ENCODE measurements at regions not wholly inside any gene's neighbourhood (a gene's known extent, or its start where the extent isn't known, plus 50 kb on each side); places are given as distances from the start of the nearest gene placed in this dataset.
"Not testable (repeated sequence)": the region's sequence is repeated elsewhere in the genome, so short reads cannot be mapped to it uniquely, and the experiment has no call there.

DNA sequence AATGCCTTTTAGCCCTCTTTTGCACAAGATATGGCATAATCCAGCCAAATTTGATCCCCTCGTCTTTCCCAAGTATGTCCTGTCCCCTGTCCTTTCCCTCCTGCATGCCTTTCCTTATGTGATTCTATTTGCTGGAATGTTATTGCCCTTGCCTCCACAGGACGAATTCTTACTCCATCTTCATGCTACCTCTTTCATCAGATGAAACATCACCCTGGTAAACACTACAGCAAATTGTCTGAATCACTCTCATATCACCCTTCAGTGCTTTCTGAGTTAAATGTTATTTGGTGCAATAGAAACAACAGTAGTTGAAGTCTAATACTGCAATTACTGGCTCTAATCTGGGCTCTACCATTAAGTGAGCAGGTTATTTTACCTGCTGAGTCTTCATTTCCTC lies 52.2 kb upstream of the FAT1 start:
- FAIRE-seq = no peak

DNA sequence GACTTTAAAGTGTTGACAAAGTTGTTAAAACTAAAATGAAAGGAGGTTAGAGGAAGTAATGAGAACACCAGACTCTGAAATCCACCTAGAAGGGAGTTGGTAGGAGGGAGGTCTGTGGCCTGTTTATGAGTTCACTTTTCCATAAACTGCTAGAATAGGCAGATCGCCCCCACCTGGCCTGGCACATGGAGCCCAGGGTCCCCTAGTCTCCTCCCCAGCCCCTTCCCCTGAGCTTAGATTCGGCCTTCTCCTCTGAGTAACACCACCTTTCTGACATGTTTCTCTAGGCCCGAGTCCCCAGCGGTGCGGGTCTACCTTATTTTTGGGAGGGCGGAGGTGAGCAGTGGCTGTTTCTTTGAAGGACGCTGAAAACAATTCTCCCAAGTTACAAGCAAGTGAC lies 54.5 kb upstream of the FAT1 start:
- FAIRE-seq = no peak

DNA sequence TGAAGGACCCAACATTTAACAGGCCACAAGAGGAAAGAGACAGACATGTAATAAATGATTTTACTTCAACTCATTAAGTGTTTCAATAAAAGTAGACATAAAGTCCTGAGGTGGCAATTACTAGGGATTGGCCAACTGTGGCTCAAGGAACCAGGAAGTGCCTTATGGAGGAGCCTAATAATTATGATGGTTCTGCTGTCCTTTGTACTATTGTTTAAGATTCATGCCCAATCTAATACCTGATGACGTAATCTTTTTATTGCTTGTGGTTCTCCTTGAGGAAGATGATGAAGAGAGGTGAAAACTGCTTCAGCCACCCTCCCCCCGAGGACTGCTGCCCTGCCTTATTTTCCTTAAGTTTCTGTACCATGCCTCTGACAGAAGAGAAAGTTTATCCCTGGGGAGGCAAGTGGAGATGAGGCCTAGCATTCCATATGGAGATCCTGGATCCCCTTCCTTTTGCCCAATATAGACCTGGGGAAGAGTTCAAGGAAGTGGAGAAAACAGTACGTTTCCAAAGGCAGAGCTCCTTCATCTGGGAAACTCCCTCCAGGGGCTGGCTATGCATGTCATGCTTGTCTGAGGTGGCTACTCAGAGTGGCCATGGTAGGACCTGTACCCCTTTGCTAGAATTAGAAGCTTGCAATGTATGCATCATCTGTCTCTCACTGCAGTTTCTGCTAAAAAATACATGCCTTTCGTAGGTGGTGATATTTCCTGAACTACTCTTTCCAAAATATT lies 56.8 kb upstream of the FAT1 start:
- FAIRE-seq = no peak

DNA sequence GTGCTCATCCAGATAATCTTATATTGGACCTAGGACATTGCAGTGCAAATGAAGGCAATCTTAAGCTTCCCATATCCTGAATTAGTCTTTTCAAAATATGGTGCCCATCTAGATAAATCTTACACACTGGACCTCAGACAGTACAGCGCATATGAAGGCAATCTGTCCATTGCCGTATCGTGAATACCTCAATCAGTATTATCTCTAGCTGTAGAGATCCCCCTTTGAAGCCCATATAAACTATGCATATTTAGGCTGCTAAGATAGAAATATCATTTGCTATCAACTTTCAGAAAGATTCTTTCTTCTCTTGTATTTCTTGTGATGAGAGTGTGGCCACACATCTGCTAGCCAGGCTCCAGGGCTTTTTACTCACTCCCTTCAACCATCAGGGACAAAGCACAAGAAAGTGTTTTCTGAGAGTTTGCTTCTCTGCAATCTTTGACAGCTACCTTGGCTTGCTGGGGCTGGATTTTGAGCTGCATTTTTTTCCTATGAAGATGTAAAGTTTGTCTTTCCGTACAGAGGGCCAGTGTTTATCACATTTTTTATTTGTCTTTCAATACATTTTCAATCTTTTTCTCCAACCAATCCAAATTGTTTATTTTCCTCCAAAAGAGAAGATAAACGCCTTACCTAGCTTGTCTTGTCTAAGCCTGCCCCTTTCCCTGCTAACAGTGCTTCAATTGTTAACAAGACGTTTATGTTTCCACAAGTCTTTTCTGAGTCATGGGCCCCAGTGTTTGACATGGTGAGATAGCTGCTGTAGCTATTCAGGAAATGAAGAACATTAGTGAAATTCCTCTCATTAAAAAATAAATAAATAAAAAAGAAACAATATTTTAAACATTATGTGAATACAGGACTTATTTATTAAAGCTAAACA lies 57.6 kb upstream of the FAT1 start:
- no peak for FAIRE-seq

DNA sequence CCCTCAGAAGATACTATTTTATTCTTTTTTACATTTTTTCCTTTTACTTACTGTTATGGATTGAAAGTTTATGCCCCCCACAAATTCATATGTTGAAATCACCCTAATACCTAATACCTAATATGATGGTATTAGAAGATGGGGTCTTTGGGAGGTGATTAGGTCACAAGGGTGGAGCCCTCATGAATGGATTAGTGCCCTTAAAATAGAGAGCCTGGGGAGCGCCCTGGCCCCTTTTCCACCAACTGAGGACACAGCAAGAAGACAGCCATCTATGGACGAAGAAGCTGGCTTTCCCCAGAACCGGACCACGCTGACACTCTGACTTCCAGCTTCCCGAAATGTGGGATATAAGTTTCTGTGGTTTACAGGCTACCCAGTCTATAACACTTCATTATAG lies 58.6 kb upstream of the FAT1 start:
- no peak for FAIRE-seq

DNA sequence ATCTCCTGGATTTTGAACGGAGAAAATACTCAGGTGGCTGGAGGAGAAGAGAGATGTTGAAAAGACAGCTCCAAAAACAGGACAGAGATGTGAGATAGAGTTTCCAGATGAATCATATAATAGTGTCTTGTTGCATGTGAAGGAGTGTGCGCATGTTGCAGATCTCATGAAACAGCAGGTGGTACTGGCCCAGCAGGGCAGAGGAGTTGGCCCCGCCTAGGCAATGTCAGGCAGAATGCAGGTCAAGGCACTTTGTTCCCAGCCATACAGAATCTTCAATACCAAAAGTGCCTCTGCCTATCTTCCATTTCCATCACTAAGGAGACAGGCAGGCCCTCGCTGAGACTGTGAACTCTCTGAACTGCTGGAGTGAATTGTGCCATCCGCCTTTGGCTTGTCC lies 63.9 kb upstream of the FAT1 start:
- FAIRE-seq = no peak

DNA sequence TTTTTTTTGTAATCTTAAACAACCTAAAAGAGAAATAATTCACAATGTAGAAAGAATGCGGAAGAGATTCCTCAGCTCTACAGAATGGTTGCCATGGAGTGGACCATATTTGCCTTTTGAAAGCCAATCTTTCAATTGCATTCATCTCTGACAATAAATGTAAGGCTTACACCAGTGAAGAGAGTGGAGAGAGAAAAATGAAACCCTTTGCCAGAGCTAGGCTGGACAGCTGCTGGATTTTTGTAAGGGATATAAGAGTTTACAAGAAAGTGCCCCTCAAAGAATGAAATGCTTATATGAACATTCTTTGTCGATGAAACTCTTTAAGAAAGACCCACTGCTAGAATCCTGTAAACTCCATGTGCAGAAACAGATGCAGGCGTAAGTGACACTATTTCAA lies 66.0 kb upstream of the FAT1 start:
- no peak for FAIRE-seq

DNA sequence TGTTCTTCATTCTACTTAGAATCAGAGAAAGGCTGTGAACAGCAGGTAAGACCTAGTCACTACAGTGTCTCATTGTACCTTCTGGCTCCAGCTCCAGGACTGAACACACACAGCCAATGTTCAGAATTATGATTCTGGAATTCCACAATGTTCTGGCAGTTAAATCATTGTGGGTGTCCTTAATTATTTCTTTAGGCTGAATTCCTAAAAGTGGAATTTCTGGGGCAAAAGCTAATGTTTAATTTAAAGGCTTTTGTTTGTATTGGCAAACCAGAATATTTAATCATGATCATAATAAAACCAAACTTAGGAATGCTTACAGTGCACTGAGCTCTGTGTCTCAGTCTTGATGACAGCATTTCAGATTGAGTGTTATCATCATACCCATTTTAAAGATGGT lies 67.0 kb upstream of the FAT1 start:
- FAIRE-seq = no peak

DNA sequence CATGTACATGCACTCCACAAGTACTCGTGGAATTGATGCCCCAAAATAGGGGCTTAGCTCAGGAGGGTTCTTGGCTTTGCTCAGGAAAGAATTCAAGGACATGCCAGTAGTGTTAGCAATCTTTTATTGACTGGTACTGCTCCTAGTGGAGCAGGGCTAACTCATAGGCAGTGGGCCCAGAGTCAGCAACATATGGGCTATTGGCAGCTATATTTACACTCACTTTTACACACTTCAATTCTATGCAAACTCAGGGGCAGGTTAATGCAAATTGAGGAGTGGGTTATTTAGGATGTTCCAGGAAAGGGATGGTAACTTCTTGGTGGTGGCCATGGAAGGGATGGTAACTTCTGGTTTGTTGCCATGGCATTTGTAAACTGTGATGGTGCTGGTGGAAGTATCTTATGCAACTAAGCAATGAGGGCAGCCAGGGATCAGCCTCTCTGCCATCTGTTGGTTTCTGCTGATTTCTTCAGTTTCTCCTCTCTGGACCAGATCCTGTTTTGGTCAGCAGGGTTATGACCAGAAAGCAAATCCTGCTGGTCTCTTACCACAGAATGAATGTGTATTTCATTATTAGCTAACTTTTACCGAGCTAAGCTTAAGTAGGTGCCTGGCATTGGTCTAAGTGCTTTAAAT lies 69.2 kb upstream of the FAT1 start:
- no peak for FAIRE-seq

DNA sequence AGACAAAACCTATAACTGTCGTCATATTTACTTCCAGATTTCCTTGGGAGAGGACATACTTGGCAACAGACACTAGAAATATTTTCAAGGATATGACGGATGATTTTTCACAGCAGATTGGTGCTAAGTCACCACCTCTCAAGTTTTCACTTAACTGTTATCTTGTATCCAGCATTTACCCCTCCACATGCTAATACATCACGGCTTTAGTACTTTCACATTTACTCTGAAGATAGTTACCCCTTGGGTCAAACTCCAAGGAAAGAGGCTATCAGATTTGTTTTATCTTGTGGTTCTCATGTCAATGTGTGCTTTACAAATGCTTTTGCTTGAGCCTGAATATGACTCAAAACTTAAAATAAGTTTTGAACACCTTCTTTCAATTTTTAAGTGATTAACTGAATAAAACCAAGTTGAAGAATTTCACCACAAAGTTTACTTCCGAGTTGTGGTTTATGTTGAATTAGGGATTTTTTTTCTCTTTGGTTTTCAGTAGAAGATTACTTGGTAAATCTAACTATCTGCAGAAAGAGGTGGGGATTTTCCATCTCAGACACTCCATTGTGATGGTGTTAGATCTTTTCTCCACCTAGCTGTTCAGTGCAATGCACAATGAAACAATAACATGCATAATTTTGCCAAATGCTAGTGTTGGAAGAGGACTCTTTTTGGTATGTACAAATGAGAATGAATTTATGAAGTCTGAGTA lies 75.4 kb upstream of the FAT1 start:
- no peak for FAIRE-seq

DNA sequence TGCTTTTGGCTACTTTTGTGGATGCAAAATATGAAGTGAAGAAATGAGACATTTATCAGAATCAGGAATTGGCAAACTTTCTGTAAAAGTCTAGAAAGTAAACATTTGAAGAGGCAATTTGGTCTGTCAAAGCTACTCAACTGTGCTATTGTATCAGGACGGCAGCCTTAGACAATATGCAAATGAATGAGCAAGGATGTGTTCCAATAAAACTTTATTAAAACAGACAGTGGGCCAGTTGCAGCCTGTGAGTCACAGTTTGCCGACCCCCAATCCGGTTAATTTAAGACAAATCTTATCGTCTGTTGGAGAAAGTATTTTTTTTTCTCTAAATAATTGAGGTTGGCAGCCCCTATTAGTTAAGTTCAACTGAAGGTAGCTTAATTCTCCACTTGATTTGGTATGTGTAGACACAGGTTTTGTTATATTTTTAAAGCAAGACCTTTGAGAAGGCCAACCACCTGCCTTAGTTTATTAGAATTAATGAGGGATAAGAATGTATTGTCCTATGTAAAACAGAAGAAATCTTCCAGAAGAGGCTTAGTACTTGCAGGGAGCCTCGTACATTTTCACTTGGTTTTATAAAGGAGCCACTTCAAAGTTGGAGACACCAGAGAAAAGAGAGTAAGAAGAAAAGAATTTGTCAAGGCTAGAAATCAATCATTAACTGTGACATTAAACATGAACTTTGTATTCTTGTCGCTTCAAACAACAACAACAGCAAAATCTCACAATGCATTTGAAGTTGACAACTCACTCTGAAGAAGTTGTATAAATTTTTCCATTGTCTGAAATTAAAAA lies 81.6 kb upstream of the FAT1 start:
- no peak for FAIRE-seq

DNA sequence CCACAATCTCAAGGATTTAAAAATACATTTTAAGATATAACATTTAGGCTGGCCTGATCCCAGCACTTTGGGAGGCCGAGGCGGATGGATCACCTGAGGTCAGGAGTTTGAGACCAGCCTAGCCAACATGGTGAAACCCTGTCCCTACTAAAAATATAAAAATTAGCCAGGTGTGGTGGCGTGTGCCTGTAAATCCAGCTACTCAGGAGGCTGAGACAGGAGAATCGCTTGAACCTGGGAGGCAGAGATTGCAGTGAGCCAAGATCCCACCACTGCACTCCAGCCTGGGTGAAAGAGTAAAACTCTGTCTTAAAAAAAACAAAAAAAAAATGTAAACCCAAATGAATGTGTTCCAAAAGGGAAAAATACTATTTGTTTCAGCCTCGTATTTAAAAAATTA lies 82.3 kb upstream of the FAT1 start:
- not testable (repeated sequence) for FAIRE-seq

DNA sequence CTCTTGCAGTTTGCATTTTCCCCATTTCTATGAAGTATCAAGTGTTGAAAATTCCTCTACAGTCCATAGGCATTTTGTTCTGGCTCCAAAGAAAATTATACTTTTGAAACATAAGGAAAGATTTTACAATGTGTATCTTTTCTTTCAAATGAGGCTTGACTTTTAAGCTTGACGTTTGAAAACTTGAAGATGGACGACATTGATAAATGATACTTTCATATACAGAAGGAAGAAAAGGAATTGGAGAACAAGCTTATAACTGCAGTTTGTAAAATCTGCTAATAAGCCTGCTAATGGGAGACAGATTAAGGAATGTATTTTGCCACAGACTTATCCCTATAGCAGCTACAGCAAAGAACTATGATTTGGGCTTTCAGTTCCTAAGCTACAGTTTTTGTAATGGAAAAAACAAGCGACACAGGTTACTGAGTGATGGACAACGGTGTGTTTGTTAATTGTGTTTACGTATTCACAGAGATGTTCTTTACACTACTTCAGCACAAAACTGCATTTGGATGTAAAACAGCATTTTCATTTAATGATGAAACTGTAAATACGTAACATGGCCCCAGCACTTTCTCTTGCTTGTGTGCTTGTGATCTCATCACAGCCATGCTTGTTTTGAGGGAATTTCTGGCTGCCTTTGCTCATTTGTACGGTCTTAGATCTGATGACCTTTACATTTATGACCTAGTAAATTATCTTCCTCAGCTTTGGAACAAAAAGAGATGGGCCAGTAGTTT lies 83.2 kb upstream of the FAT1 start:
- FAIRE-seq = no peak

DNA sequence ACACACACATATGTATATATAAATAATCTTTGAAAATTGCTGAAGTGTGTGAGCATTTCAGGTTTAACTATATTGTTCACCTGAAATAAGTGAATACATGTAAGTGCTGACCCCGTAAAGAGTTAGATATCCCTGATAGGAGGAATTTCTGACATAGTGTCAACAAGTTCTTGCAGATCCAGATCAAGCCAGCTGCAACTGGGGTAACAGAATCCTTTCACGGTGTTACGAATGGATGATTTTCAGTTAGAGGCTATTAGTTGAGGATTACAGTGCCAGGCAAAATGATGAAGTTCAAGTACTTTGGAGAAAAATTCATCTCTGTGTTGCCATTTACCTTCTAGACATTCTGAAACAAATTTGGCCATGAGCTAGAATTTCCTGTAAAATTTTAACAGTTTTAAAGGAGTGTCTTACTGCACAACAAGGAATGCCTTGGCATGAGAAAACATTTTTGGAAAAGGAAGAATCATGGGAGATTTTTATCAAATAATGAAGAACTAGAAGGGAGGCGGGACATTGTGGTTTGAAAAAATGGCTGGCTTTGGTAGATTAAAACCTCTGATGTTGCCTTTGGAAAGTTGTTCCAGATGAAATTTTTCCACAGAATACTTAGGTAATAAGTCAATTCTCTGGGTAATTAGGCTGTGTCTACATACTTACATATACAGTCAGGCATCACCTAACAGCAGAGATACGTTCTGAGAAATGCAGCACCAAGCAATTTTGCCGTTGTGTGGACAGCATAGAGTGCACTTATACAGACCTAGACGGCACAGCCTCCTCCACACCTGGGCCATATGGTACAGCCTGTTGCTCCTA lies 84.4 kb upstream of the FAT1 start:
- FAIRE-seq = no peak

DNA sequence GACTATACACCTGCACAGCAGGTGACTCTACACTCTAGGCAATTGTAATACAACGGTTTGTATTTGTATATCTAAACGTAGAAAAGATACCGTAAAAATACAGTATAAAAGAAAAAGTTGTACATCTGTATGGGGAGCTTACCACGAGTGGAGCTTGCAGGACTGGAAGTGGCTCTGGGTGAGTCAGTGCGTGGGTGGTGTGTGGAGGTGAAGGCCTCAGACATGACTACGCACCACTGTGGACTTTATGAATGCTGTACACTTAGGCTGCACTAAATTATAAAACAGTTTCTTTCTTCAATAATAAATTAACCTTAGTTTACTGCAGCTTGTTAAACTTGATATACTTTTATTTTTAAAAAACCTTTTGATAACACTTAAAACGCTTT lies 85.0 kb upstream of the FAT1 start:
- no peak for FAIRE-seq

DNA sequence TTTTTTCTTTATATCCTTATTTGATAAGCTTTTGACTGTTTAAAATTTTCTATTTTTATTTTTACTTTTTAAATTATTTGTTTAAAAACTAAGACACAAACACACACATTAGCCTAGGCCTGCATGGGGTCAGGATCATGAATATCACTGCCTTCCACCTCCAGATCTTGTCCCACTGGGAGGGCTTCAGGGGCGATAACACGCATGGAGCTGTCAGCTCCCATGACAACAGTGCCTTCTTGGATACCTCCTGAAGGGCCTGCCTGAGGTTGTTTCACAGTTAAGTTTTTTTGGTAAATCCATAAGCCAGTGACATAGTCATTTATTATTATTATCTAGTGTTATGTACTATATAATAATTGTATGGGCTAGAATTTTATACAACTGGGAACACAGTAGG lies 85.4 kb upstream of the FAT1 start:
- FAIRE-seq = no peak

DNA sequence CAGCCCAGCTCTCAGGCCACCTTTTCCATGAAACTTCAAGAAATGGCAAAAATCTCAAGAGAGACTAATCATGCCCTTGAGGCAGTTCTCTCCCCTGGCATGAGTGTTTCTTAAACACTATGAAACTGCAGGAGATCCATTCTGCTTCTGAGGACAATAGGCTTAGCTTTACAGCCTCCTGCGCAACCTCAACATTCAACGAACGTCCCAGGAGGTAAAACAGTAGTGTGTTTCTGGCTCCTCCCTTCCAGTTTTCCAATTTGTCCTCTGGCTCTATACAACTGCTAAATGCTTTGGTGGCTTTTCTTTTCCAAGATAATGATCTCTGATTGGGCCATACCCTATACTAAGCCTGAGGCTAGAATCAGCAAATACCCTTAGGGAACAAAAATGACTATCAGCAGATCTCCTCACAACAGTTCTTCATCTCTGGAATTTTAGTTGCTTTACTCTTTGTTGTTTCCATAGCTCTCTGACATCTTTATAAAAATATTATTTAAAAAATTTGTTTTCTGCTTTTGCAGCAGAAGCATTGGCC lies 87.0 kb upstream of the FAT1 start:
- FAIRE-seq = no peak

DNA sequence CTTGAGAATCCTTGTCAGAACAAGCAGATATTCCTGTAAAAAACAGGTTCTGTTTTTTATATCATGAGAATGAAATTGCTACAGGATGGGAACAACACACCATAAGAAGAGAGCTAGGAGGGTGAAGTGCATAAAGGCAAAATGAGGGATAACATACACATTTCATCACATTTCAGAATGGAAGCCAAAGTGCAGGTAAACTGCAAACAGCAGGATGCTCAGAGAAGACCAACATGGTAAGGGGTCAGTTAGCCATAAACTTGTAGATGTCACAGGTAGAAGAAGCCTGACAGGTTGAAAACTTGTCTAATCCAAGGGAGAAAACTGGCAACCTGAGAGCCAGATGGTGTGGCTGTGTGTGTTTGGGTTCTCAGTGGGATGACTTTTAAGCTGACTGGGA lies 88.9 kb upstream of the FAT1 start:
- FAIRE-seq = no peak

DNA sequence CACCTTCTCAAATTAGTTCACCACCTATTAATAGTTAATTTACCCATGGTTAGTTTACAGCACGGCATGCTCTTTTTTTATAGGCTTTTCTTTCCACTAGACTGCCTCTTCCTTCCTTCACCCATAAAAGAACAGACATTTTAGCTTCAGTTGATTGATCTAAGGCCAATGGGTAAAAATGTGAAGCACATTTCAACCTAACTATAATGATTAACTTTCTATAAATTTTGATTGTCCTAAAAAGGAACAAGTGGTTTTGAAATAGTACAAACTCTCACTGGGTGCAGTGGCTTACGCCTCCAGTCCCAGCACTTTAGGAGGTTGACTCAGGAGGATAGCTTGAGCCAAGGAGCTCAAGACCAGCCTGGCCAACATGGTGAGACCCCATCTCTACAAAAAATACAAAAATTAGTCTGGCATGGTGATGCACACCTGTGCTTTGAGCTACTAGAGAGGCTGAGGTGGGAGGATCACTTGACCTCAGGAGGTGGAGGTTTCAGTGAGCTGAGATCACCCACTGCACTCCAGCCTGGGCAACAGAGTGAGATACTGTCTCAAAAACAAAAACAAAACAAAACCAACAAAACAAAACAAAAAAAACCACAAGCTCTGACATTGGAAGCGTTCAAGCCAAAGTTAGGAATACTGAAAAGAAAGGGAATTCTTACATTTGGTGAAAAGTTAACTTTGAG lies 89.9 kb upstream of the FAT1 start:
- no peak for FAIRE-seq

DNA sequence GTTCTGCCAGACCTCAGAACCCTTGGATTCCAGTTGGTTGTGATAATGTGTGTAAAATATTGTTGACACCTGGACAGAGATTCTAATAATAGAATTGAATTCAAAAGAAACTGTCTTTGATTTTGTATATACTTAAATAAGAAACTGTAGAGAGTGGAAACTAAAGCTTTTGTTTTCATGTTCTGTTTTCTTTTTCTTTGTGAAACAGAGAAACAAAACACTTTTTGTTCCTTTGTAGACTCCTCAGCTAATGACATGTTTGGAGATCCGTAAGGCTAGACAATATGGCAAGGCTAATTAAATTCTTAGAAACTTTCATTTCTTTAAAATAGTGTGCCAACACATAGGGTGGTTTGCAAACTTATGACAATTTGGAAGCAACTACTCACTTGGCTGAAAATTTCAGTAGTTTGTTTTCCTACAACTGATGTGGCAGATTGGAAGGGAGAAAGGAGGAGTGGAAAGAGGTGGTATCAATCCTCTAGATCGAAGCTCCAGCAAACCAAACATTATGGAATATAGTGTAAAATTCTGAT lies 90.9 kb upstream of the FAT1 start:
- FAIRE-seq = no peak

All from A204.1 (cell line).